ENCODE measurements at regions not wholly inside any gene's neighbourhood (a gene's known extent, or its start where the extent isn't known, plus 50 kb on each side); places are given as distances from the start of the nearest gene placed in this dataset.

- no peak overlapping the region for H3K9ac ChIP-seq (ENCODE audit: low read length)
- H3K36me3 ChIP-seq (ENCODE audit: low read length): no peaks in the 10 kb centered on the region
- H2AFZ ChIP-seq (ENCODE audit: low read depth, low read length, severe bottlenecking): no peak overlapping the region
- TF ChIP-seq, protein P1, sequence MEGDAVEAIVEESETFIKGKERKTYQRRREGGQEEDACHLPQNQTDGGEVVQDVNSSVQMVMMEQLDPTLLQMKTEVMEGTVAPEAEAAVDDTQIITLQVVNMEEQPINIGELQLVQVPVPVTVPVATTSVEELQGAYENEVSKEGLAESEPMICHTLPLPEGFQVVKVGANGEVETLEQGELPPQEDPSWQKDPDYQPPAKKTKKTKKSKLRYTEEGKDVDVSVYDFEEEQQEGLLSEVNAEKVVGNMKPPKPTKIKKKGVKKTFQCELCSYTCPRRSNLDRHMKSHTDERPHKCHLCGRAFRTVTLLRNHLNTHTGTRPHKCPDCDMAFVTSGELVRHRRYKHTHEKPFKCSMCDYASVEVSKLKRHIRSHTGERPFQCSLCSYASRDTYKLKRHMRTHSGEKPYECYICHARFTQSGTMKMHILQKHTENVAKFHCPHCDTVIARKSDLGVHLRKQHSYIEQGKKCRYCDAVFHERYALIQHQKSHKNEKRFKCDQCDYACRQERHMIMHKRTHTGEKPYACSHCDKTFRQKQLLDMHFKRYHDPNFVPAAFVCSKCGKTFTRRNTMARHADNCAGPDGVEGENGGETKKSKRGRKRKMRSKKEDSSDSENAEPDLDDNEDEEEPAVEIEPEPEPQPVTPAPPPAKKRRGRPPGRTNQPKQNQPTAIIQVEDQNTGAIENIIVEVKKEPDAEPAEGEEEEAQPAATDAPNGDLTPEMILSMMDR (IDR thresholded peaks at IDR 0.05; ENCODE audit: insufficient read depth, low read length, poor library complexity, severe bottlenecking): no peak
- no peak for TF ChIP-seq EZH2phosphoT487 (conservative IDR thresholded peaks at IDR 0.05; ENCODE audit: low read length)
- no peaks in the 10 kb centered on the region for H3K9me3 ChIP-seq (ENCODE audit: insufficient read depth, low read length)
- H3K9me2 ChIP-seq (replicated peaks; ENCODE audit: insufficient read depth, low read length): no peaks in the 10 kb centered on the region
- no peaks in the 10 kb centered on the region for H3K79me2 ChIP-seq (ENCODE audit: insufficient read depth, low read length)
- no peak overlapping the region for H3K4me3 ChIP-seq (ENCODE audit: insufficient read depth, low read length, poor library complexity, severe bottlenecking)
- H3K27me3 ChIP-seq (ENCODE audit: low read length): no peaks in the 10 kb centered on the region
- no peaks in the 10 kb centered on the region for H3F3A ChIP-seq (ENCODE audit: insufficient read depth)
- no peaks in the 10 kb centered on the region for H4K20me1 ChIP-seq (ENCODE audit: low read depth, low read length)
- H3K27ac ChIP-seq (ENCODE audit: low read depth, low read length): no peak overlapping the region
- no peak overlapping the region for H3K4me2 ChIP-seq (ENCODE audit: low read depth, low read length, poor library complexity, severe bottlenecking)
Observed at GRCh38 chr18:43934781-43935471, 657.6 kb upstream of the SYT4 start.

DNA sequence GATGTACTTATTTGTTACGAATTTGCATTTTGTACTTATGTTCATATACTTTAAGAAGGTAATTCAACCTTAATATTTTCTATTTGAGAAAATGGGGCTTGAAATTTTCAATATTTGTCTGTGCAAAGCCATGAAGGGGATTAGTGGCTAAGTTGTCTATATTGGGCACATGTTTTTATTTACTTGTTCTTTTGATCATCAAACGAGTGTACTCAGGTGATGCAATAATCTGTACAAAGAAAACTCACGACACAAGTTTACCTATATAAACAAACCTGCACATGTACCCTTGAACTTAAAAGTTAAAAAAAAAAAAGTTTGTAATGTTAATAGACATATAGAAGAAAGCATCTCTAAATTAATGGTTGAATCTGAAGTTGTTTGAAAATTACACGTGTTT lies 658.9 kb upstream of the SYT4 start:
- Histone ChIP-seq H4K20me1 (ENCODE audit: low read depth, low read length) (no peaks in the 10 kb centered on the region), H3K27ac (ENCODE audit: low read depth, low read length) (no peak overlapping the region)

DNA sequence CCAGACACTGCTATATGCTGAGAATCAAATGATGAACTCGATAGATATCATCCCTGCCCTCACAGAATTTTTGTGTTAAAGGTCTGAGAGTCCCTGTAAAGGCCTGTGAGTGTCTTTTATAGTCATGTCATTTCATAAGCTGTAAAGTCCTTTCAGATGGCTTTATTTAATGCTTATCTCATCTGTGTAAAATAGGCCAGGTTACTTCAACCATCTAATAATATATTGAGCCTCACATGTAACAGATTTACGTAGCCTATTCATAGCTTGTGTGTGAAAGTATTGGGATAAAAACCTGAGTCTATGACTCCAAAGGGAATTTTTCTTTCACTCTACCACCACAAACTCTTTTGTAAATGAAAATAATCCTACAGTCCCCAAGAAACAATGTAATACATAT lies 672.0 kb upstream of the SYT4 start:
- no peak for TF ChIP-seq EZH2phosphoT487 (conservative IDR thresholded peaks at IDR 0.05; ENCODE audit: low read length)
- TF ChIP-seq, protein P1 (IDR thresholded peaks at IDR 0.05; ENCODE audit: insufficient read depth, low read length, poor library complexity, severe bottlenecking): no peak
- H3K9me3 ChIP-seq (ENCODE audit: insufficient read depth, low read length): 0 out of 2 replicates have a peak, but pooled peaks cover 11% of the 10 kb centered on the region
- H3K9me2 ChIP-seq (replicated peaks; ENCODE audit: insufficient read depth, low read length): no peaks in the 10 kb centered on the region
- H3F3A ChIP-seq (ENCODE audit: insufficient read depth): no peaks in the 10 kb centered on the region
- H3K27ac ChIP-seq (ENCODE audit: low read depth, low read length): no peak overlapping the region
- no peaks in the 10 kb centered on the region for H3K27me3 ChIP-seq (ENCODE audit: low read length)
- no peak overlapping the region for H3K4me3 ChIP-seq (ENCODE audit: insufficient read depth, low read length, poor library complexity, severe bottlenecking)
- H3K79me2 ChIP-seq (ENCODE audit: insufficient read depth, low read length): no peaks in the 10 kb centered on the region
- no peak overlapping the region for H2AFZ ChIP-seq (ENCODE audit: low read depth, low read length, severe bottlenecking)
- no peak overlapping the region for H3K9ac ChIP-seq (ENCODE audit: low read length)
- no peak overlapping the region for H3K4me2 ChIP-seq (ENCODE audit: low read depth, low read length, poor library complexity, severe bottlenecking)
- H3K36me3 ChIP-seq (ENCODE audit: low read length): no peaks in the 10 kb centered on the region
- no peaks in the 10 kb centered on the region for H4K20me1 ChIP-seq (ENCODE audit: low read depth, low read length)

More for the DNA sequence above, 658.9 kb upstream of the SYT4 start:
- Histone ChIP-seq H3K9me2 (replicated peaks; ENCODE audit: insufficient read depth, low read length) (no peaks in the 10 kb centered on the region; the same call in 1 of the 2 replicates), H3K79me2 (ENCODE audit: insufficient read depth, low read length) (no peaks in the 10 kb centered on the region), H2AFZ (ENCODE audit: low read depth, low read length, severe bottlenecking) (no peak overlapping the region), H3K4me3 (ENCODE audit: insufficient read depth, low read length, poor library complexity, severe bottlenecking) (no peak overlapping the region), H3K27me3 (ENCODE audit: low read length) (no peaks in the 10 kb centered on the region), H3K9me3 (ENCODE audit: insufficient read depth, low read length) (no peaks in the 10 kb centered on the region), H3F3A (ENCODE audit: insufficient read depth) (no peaks in the 10 kb centered on the region), H3K9ac (ENCODE audit: low read length) (no peak overlapping the region), H3K36me3 (ENCODE audit: low read length) (no peaks in the 10 kb centered on the region), H3K4me2 (ENCODE audit: low read depth, low read length, poor library complexity, severe bottlenecking) (no peak overlapping the region)
- TF ChIP-seq, protein P1 (IDR thresholded peaks at IDR 0.05; ENCODE audit: insufficient read depth, low read length, poor library complexity, severe bottlenecking): no peak
- TF ChIP-seq EZH2phosphoT487 (conservative IDR thresholded peaks at IDR 0.05; ENCODE audit: low read length): no peak

Measured in SU-DHL-6 (cell line).